Neural cell (in vitro differentiated cells): ENCODE measurements at regions not wholly inside any gene's neighbourhood (a gene's known extent, or its start where the extent isn't known, plus 50 kb on each side); places are given as distances from the start of the nearest gene placed in this dataset.

ENCODE experiments used
- CTCF ChIP-seq: fragments of 450-650 bp; IDR thresholded peaks from 2 replicates; pipeline ENCODE4 v1.5.1; 2014; ENCODE audit warnings: antibody characterized with exemption, mild to moderate bottlenecking, moderate library complexity; ENCODE audit not compliant: poor library complexity, severe bottlenecking
- EP300 ChIP-seq: fragments of 450-650 bp; conservative IDR thresholded peaks from 2 replicates; pipeline ENCODE4 v1.6.1; 2014; ENCODE audit warnings: antibody characterized with exemption, mild to moderate bottlenecking, moderate library complexity; ENCODE audit not compliant: poor library complexity, severe bottlenecking
- EZH2 ChIP-seq: fragments of 200-600, 300-800 bp; shearing (Covaris generic), sonication (generic); IDR thresholded peaks from 2 replicates; pipeline ENCODE4 v1.6.1; 2014; ENCODE audit warnings: antibody characterized with exemption, low read length, borderline replicate concordance, mild to moderate bottlenecking; ENCODE audit not compliant: insufficient read depth, poor library complexity, severe bottlenecking
- MXI1 ChIP-seq: fragments of 450-650 bp; conservative IDR thresholded peaks from 2 replicates; pipeline ENCODE4 v1.6.1; 2014; ENCODE audit warnings: antibody characterized with exemption, mild to moderate bottlenecking; ENCODE audit not compliant: poor library complexity, severe bottlenecking
- POLR2AphosphoS5 ChIP-seq: IDR thresholded peaks from 2 replicates; pipeline ENCODE4 v1.6.1; 2012
- REST ChIP-seq: IDR thresholded peaks from 2 replicates; pipeline ENCODE4 v1.6.1; 2012; ENCODE audit warnings: borderline replicate concordance
- SMC3 ChIP-seq: fragments of 450-650 bp; conservative IDR thresholded peaks from 2 replicates; pipeline ENCODE4 v1.6.1; 2014; ENCODE audit warnings: antibody characterized with exemption, mild to moderate bottlenecking, moderate library complexity; ENCODE audit not compliant: poor library complexity
- TAF1 ChIP-seq: IDR thresholded peaks from 2 replicates; pipeline ENCODE4 v1.6.1; 2012; ENCODE audit warnings: low read depth

- TF ChIP-seq CTCF (no peak), POLR2AphosphoS5 (no peak), TAF1 (no peak), MXI1 (no peak), SMC3 (no peak), EP300 (no peak), REST (no peak), EZH2 (no peak)
Observed at GRCh38 chr2:41394541-41394940, 653.3 kb upstream of the PKDCC start.
